Smooth muscle cell (in vitro differentiated cells): ENCODE measurements at regions not wholly inside any gene's neighbourhood (a gene's known extent, or its start where the extent isn't known, plus 50 kb on each side); places are given as distances from the start of the nearest gene placed in this dataset.

Experiments used
- DNase-seq: peaks from one replicate; lab custom pipeline; 2025; ENCODE audit not compliant: unreplicated experiment; lab: John Stamatoyannopoulos, UW
- H2AFZ ChIP-seq: fragments of 200-600 bp; sonication (generic); 2 replicates; pipeline ENCODE4 v1.6.0; 2016; ENCODE audit warnings: antibody characterized with exemption, low read depth, mild to moderate bottlenecking
- H3F3A ChIP-seq: fragments of 200-600 bp; sonication (generic); 2 replicates; pipeline ENCODE4 v1.6.0; 2017; ENCODE audit warnings: antibody characterized with exemption, low read depth
- H3K27ac ChIP-seq: fragments of 200-600 bp; sonication (generic); 2 replicates; pipeline ENCODE4 v1.5.1; 2016; ENCODE audit warnings: low read depth, mild to moderate bottlenecking
- H3K27me3 ChIP-seq: fragments of 200-600 bp; sonication (generic); 2 replicates; pipeline ENCODE4 v1.6.1; 2016; ENCODE audit warnings: low read depth, mild to moderate bottlenecking
- H3K36me3 ChIP-seq: fragments of 200-600 bp; sonication (generic); 2 replicates; pipeline ENCODE4 v1.5.1; 2016; ENCODE audit warnings: low read depth
- H3K4me1 ChIP-seq: fragments of 200-600 bp; sonication (generic); 2 replicates; pipeline ENCODE4 v1.5.1; 2016; ENCODE audit warnings: low read depth
- H3K4me2 ChIP-seq: fragments of 200-600 bp; sonication (generic); 2 replicates; pipeline ENCODE4 v1.6.0; 2016; ENCODE audit warnings: mild to moderate bottlenecking
- H3K4me3 ChIP-seq: fragments of 200-600 bp; sonication (generic); 2 replicates; pipeline ENCODE4 v1.5.1; 2016; ENCODE audit warnings: mild to moderate bottlenecking
- H3K79me2 ChIP-seq: fragments of 200-600 bp; sonication (generic); 2 replicates; pipeline ENCODE4 v1.6.0; 2016; ENCODE audit warnings: low read depth, mild to moderate bottlenecking
- H3K9ac ChIP-seq: fragments of 200-600 bp; sonication (generic); 2 replicates; pipeline ENCODE4 v1.6.0; 2016; ENCODE audit warnings: low read depth
- H3K9me3 ChIP-seq: fragments of 200-600 bp; sonication (generic); replicated peaks from 2 replicates; pipeline ENCODE4 v1.5.1; 2016; ENCODE audit warnings: low read depth
- H4K20me1 ChIP-seq: fragments of 200-600 bp; sonication (generic); 2 replicates; pipeline ENCODE4 v1.6.0; 2016; ENCODE audit warnings: low read depth
- CTCF ChIP-seq: fragments of 200-600 bp; sonication (generic); IDR thresholded peaks from 2 replicates; pipeline ENCODE4 v1.5.1; 2017; ENCODE audit warnings: borderline replicate concordance, mild to moderate bottlenecking, antibody characterized with exemption; ENCODE audit not compliant: insufficient read depth, poor library complexity, severe bottlenecking
- WGBS: methylation state at CpG from one replicate; pipeline ENCODE4 v1.1.7; 2016; ENCODE audit warnings: low lambda C conversion rate; 5-methylcytosine and 5-hydroxymethylcytosine counted together

- Histone ChIP-seq H3K9ac (no peak overlapping the region), H3K9me3 (no peaks in the 10 kb centered on the region), H4K20me1 (no peaks in the 10 kb centered on the region), H3K79me2 (no peaks in the 10 kb centered on the region), H3K27ac (no peak overlapping the region), H3F3A (no peaks in the 10 kb centered on the region), H3K4me1 (no peaks in the 10 kb centered on the region), H3K4me2 (no peak overlapping the region), H3K4me3 (no peak overlapping the region), H3K27me3 (no peaks in the 10 kb centered on the region), H2AFZ (peak overlapping the region; percentile 52), H3K36me3 (no peaks in the 10 kb centered on the region)
- WGBS, result 83% methylated on average over 3 of the region's 3 CpGs
- DNase-seq, result no peak
- TF ChIP-seq CTCF, result no peak
Observed at GRCh38 chr9:73020877-73021276, 68.0 kb upstream of the ALDH1A1 start.

GRCh38 chr9:73014011-73014410, 61.2 kb upstream of the ALDH1A1 start:
- no peak for TF ChIP-seq CTCF
- no peak overlapping the region for H3K9ac ChIP-seq
- H3K4me2 ChIP-seq, result no peak overlapping the region
- H3K27ac ChIP-seq, result no peak overlapping the region
- H3K27me3 ChIP-seq, result no peaks in the 10 kb centered on the region
- H3K4me1 ChIP-seq, result no peaks in the 10 kb centered on the region
- H3K9me3 ChIP-seq, result no peaks in the 10 kb centered on the region
- no peaks in the 10 kb centered on the region for H4K20me1 ChIP-seq
- H3K79me2 ChIP-seq, result no peaks in the 10 kb centered on the region
- no peaks in the 10 kb centered on the region for H3K36me3 ChIP-seq
- H3K4me3 ChIP-seq, result no peak overlapping the region
- no peaks in the 10 kb centered on the region for H3F3A ChIP-seq
- no peak overlapping the region for H2AFZ ChIP-seq
- DNase-seq, result no peak

GRCh38 chr9:73011956-73012355, 59.1 kb upstream of the ALDH1A1 start:
- Histone ChIP-seq H3K4me1 (no peaks in the 10 kb centered on the region), H3K27me3 (no peaks in the 10 kb centered on the region), H3K9me3 (no peaks in the 10 kb centered on the region), H3K4me3 (no peak overlapping the region), H3K36me3 (no peaks in the 10 kb centered on the region), H3K79me2 (no peaks in the 10 kb centered on the region), H3K27ac (no peak overlapping the region), H3F3A (no peaks in the 10 kb centered on the region), H3K9ac (no peak overlapping the region), H2AFZ (no peak overlapping the region), H3K4me2 (no peak overlapping the region), H4K20me1 (no peaks in the 10 kb centered on the region)
- no peak for TF ChIP-seq CTCF
- 76% methylated on average over 2 of the region's 2 CpGs for WGBS
- no peak for DNase-seq

- H3K9me3 ChIP-seq, result no peaks in the 10 kb centered on the region
- TF ChIP-seq CTCF, result no peak
- WGBS, result 93% methylated on average over 2 of the region's 2 CpGs
- no peak overlapping the region for H3K9ac ChIP-seq
- H3K4me3 ChIP-seq, result no peak overlapping the region
- H3K79me2 ChIP-seq, result no peaks in the 10 kb centered on the region
- no peaks in the 10 kb centered on the region for H4K20me1 ChIP-seq
- no peak overlapping the region for H3K27ac ChIP-seq
- no peaks in the 10 kb centered on the region for H3K4me1 ChIP-seq
- H3F3A ChIP-seq, result no peaks in the 10 kb centered on the region
- no peaks in the 10 kb centered on the region for H3K27me3 ChIP-seq
- DNase-seq, result no peak
- no peak overlapping the region for H2AFZ ChIP-seq
- H3K4me2 ChIP-seq, result no peak overlapping the region
- H3K36me3 ChIP-seq, result no peaks in the 10 kb centered on the region
Observed at GRCh38 chr9:73011181-73011750, 58.4 kb upstream of the ALDH1A1 start.
